GM21360 (cell line): ENCODE measurements at regions not wholly inside any gene's neighbourhood (a gene's known extent, or its start where the extent isn't known, plus 50 kb on each side); places are given as distances from the start of the nearest gene placed in this dataset.
"Not testable (repeated sequence)": the region's sequence is repeated elsewhere in the genome, so short reads cannot be mapped to it uniquely, and the experiment has no call there.

Experiments used
- ATAC-seq: cut with Tn5 transposase; IDR thresholded peaks from one replicate; pipeline ENCODE4 v1.9.1; 2021; ENCODE audit warnings: mild to moderate bottlenecking, moderate library complexity; ENCODE audit not compliant: unreplicated experiment

- ATAC-seq: no peak
Measured at GRCh38 chr6:120826253-120826652, 508.0 kb downstream of the TBC1D32 start.

- no peak for ATAC-seq
Measured at GRCh38 chr6:120816794-120817193, 517.5 kb downstream of the TBC1D32 start.

GRCh38 chr6:120805276-120805675 is 529.0 kb downstream of the TBC1D32 start:
- no peak for ATAC-seq

- ATAC-seq: no peak
Measured at GRCh38 chr6:120804612-120805011, 529.7 kb downstream of the TBC1D32 start.

GRCh38 chr6:120786682-120787081 is 547.6 kb downstream of the TBC1D32 start:
- no peak for ATAC-seq

- ATAC-seq: no peak
Measured at GRCh38 chr6:120786256-120786655, 548.0 kb downstream of the TBC1D32 start.

- ATAC-seq: no peak
Measured at GRCh38 chr6:120785459-120786086, 548.7 kb downstream of the TBC1D32 start.

GRCh38 chr6:120779441-120779840 is 554.8 kb downstream of the TBC1D32 start:
- no peak for ATAC-seq

- ATAC-seq: no peak
Measured at GRCh38 chr6:120775698-120776097, 558.6 kb downstream of the TBC1D32 start.

- no peak for ATAC-seq
Measured at GRCh38 chr6:120774275-120774674, 560.0 kb downstream of the TBC1D32 start.

- ATAC-seq: no peak
Measured at GRCh38 chr6:120771019-120771418, 563.3 kb downstream of the TBC1D32 start.

GRCh38 chr6:120764312-120764711 is 570.0 kb downstream of the TBC1D32 start:
- ATAC-seq: no peak

- no peak for ATAC-seq
Measured at GRCh38 chr6:120759570-120759969, 574.7 kb downstream of the TBC1D32 start.

GRCh38 chr6:120748574-120748973 is 585.7 kb downstream of the TBC1D32 start:
- not testable (repeated sequence) for ATAC-seq

GRCh38 chr6:120736740-120737139 is 597.5 kb downstream of the TBC1D32 start:
- ATAC-seq: no peak

GRCh38 chr6:120735641-120736040 is 598.6 kb downstream of the TBC1D32 start:
- no peak for ATAC-seq

GRCh38 chr6:120711255-120711654 is 623.0 kb downstream of the TBC1D32 start:
- ATAC-seq: no peak

- ATAC-seq: no peak
Measured at GRCh38 chr6:120700001-120700400, 634.3 kb downstream of the TBC1D32 start.

GRCh38 chr6:120686492-120686891 is 647.8 kb downstream of the TBC1D32 start:
- ATAC-seq: no peak

- no peak for ATAC-seq
Measured at GRCh38 chr6:120682145-120682544, 652.1 kb downstream of the TBC1D32 start.

GRCh38 chr6:120681204-120681603 is 653.1 kb downstream of the TBC1D32 start:
- ATAC-seq: no peak

GRCh38 chr6:120675886-120676285 is 658.4 kb downstream of the TBC1D32 start:
- no peak for ATAC-seq

GRCh38 chr6:120671519-120671918 is 662.8 kb downstream of the TBC1D32 start:
- no peak for ATAC-seq
